GM18870 (cell line): ENCODE measurements at regions not wholly inside any gene's neighbourhood (a gene's known extent, or its start where the extent isn't known, plus 50 kb on each side); places are given as distances from the start of the nearest gene placed in this dataset.

Experiments
- ATAC-seq: cut with Tn5 transposase; IDR thresholded peaks from one replicate; pipeline ENCODE4 v1.9.1; 2021; ENCODE audit warnings: moderate library complexity; ENCODE audit not compliant: unreplicated experiment

DNA sequence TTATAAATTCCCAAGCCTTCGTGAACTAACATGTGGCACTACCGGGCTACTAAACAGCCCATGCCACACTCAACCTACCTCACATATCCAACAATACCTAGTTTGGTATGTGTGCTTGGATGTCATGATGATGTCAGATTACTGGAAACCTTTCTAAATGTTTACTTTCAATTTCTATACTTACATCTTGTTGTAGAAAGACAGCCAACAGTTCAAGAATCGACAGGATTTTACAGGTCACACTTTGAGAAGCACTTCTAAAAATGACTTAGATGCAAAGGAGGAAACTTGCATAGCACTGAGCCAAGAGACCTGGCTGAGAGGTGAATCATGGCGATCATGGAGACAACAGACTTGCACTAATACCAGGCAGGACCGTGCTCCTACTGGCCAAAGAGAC is 209.9 kb downstream of the COL4A1 start:
- ATAC-seq: no peak

GRCh38 chr13:110092831-110093247 is 214.1 kb downstream of the COL4A1 start:
- ATAC-seq: no peak

DNA sequence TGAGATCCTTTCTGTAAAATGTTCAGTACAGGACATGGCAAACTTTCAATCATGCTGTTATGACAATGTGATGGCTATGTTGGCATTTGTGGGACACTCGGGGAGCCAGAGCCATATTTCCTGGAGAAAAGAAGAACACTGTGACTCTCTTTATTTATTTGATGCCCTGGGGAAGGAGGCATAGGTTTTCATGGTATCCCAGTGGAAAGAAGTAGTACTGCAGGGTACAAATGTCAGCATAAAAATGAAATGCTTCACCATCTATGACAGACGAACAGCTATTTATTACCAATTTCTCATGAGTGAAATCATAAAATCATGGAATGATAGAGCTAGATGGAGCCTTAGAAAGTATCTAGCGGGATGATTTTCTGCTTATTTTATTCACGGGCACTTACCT is 217.1 kb downstream of the COL4A1 start:
- no peak for ATAC-seq

GRCh38 chr13:110089100-110089499 is 217.9 kb downstream of the COL4A1 start:
- no peak for ATAC-seq

DNA sequence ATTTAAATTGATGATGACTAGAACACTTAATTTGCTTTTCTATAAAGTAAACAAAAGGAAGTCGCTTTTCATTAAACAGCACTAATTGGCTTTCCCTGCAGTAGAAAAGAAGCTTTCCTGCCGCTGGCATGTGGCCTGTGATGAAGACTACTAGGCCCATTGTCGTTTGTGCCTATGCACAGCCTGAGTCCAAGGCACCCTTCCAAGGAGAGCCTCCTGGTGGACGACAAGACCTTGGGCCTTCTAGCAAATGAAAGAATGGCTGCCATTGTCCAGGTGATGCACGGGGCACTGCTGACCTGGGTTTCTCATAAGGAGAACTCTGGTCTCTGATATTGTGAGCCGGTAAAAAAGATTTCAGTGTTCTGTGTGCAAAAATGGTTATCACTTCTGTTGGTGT is 233.0 kb downstream of the COL4A1 start:
- ATAC-seq: no peak

- ATAC-seq: no peak
Measured at GRCh38 chr13:110070511-110071120, 236.3 kb downstream of the COL4A1 start.

DNA sequence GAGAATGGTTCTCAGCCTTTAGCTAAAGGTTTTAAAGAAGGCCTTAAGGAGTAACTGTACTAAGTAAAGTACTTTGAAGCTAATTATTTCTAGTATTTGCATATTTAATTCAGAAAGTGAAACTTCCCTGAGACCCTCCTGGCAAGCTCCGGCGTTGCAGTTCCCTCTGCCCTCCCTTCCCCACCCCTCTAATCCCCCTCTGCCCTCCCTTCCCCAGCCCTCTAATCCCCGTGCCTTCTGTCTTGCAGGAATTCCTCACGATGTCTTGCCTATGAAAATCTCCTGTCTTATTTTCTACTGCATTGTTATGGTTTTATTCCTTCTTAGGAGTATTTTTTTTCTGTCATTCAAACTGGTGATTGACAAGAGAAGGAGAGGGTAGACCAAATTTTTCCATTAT is 236.9 kb downstream of the COL4A1 start:
- ATAC-seq: no peak

- ATAC-seq: no peak
Measured at GRCh38 chr13:110068176-110068473, 238.8 kb downstream of the COL4A1 start.

DNA sequence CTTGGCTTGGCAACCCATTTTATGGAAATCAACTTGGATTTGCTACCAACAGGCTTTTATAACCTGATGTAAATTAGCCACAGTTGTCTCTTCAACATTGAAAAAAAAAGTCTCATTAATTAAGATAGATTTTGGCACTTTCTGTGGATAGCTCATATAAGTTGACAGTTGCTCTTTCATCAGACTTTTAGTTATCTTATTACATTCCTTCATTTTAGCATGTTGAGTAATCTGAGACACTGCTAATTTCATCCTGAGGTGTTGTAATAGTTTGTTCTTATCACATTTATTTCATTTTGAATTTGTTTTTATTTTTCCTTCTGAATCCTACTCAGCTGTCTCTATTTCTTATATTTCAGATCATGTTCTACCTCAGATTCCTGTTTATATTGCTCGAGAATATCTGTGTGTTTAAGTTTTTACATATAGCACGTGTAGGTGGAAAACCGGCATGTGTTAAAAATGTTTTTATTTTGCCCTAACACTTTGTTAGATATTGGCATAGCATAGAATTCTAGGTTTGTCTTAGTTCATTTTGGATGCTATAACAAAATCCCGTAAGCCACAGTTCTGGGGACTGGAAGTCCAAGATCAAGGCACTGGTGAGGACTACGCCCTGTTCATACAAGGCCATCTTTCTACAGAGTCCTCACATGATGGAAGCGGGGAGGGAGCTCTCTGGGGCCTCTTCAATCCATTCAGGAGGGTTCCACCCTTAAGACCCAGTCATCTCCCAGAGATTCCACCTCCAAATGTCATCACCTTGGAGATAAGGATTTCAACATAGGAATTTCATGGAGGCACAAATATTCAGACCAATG is 239.4 kb downstream of the COL4A1 start:
- no peak for ATAC-seq

GRCh38 chr13:110065780-110066179 is 241.2 kb downstream of the COL4A1 start:
- ATAC-seq: no peak

- no peak for ATAC-seq
Measured at GRCh38 chr13:110063490-110064421, 243.2 kb downstream of the COL4A1 start.

GRCh38 chr13:110062777-110063442 is 244.0 kb downstream of the COL4A1 start:
- ATAC-seq: no peak

DNA sequence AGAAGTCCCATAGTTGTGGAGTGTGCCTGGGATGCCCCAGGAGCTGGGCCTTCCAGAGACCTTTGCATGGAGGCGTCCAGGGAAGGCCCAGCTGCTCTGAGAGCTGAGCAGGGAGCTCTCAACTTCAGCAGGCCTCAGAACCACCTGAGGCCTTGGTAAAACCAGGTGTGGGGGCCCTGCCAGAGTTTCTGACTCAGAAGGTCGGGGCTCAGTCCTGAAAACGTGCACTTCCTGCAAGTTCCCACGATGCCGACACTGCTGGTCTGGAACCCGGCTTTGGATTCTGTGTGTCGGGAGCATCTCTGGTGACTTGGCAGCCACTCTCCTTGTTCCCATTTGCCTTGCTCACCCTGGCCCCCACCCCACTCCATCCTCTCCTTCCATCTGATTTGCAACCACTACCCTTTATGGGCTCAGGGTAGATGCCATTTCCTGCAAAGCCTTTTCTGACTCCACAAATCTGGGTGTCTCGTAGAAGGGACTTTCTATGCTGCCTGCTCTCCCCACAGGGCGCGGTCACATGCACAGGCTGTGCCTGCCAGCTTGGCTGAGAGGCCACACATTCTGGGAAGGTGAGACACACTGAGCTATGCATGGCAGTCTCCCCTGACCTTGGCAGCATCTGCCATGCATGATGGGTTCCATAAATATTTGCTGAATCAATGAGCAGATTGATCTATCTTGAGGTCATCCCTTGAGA is 244.7 kb downstream of the COL4A1 start:
- no peak for ATAC-seq

GRCh38 chr13:110061270-110061669 is 245.7 kb downstream of the COL4A1 start:
- ATAC-seq: no peak

GRCh38 chr13:110057052-110057451 is 249.9 kb downstream of the COL4A1 start:
- no peak for ATAC-seq

DNA sequence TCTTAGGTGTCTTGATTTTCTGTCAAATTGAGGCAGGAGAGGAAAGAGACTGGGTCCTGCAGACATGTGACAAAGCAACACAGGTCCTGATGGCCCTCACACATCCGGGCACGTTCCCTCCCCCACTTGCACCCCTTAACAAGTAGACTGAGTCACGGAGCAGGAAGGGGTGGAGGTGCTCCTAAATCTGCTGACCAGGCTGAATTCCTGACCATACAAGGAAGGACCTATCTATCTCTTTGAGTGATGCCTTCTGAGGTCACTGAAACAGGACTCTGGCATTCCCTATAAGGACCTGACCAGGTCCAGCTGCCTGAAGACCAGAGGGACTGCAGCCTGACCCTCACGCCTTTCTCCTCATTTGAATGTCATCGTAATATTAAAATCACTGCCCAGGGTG is 250.3 kb downstream of the COL4A1 start:
- ATAC-seq: no peak

GRCh38 chr13:110055089-110055488 is 251.9 kb downstream of the COL4A1 start:
- ATAC-seq: peak; percentile 96

GRCh38 chr13:110054041-110054440 is 252.9 kb downstream of the COL4A1 start:
- no peak for ATAC-seq

DNA sequence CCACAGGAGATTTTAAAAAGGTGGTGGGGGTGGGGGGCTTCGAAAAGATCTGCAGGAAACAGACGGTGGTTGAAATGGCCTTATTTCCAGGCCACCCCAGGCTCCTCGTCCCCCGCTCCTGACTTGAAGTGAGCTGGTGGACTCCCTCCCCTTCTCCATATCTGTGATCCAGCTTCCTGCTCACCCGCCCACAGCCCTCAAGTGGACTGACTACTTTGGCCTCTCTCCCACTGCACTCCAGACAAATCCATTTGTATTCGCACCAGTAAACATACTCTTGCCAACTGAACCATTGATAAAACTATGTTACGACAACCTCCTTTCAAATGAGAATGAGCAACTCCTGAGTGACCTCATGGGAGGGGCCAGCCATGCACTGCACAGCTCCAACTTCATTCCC is 259.5 kb downstream of the COL4A1 start:
- no peak for ATAC-seq

GRCh38 chr13:110046811-110047210 is 260.1 kb downstream of the COL4A1 start:
- no peak for ATAC-seq

GRCh38 chr13:110045919-110046318 is 259.5 kb upstream of the IRS2 start:
- no peak for ATAC-seq
